LNCaP clone FGC (cell line): ENCODE measurements at regions not wholly inside any gene's neighbourhood (a gene's known extent, or its start where the extent isn't known, plus 50 kb on each side); places are given as distances from the start of the nearest gene placed in this dataset.
"Not testable (repeated sequence)": the region's sequence is repeated elsewhere in the genome, so short reads cannot be mapped to it uniquely, and the experiment has no call there.

ENCODE experiments used
- DNase-seq: peaks from one replicate; pipeline ENCODE4 v3.0.0-alpha.2; 2011; ENCODE audit warnings: low read depth
- H3K4me3 ChIP-seq: 2 replicates; pipeline ENCODE4 v1.5.1; 2011; ENCODE audit warnings: mild to moderate bottlenecking, low read depth, low read length, control low read depth
- TF ChIP-seq, protein P1 (sequence below): IDR thresholded peaks from 2 replicates; pipeline ENCODE4 v1.5.1; 2012; ENCODE audit warnings: mild to moderate bottlenecking; ENCODE audit not compliant: control insufficient read depth, insufficient read depth; ENCODE audit errors: extremely low read depth

DNA sequence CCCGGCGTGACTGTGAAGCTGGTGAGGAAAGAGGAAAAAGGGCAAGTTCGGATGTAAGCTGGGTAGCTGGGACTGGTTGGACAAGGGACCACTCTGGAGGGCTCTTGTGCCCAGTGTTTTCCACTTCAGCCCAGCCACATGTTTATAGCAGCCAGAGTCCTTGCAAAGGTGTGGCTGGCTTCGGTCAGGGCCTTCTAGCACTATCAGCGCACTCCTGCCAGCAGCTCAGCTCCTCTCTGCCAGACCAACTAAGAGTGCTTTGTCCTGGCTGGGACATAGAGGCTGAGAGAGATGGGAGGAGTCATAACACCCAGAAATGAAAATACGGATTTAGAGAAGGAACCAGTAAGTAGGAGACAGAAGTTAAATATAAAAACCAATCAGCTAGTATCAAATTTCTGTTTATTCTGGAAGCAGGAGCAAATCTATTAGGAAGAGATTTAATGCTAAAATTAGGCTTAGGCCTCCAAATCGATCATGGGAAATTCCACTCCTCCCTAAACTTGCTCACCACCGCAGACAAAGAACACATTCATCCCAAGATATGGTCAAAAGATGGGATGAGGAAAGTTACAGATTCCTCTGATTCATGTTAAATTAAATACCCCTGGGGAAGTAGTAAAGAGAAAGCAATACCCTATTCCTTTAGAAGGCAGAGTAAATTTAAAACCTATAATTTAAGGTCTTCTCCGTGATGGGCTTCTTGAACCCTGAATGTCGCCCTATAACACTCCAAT is 135.0 kb downstream of the RALA start:
- TF ChIP-seq, protein P1, sequence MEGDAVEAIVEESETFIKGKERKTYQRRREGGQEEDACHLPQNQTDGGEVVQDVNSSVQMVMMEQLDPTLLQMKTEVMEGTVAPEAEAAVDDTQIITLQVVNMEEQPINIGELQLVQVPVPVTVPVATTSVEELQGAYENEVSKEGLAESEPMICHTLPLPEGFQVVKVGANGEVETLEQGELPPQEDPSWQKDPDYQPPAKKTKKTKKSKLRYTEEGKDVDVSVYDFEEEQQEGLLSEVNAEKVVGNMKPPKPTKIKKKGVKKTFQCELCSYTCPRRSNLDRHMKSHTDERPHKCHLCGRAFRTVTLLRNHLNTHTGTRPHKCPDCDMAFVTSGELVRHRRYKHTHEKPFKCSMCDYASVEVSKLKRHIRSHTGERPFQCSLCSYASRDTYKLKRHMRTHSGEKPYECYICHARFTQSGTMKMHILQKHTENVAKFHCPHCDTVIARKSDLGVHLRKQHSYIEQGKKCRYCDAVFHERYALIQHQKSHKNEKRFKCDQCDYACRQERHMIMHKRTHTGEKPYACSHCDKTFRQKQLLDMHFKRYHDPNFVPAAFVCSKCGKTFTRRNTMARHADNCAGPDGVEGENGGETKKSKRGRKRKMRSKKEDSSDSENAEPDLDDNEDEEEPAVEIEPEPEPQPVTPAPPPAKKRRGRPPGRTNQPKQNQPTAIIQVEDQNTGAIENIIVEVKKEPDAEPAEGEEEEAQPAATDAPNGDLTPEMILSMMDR: no peak
- no peak overlapping the region for H3K4me3 ChIP-seq
- no peak for DNase-seq

DNA sequence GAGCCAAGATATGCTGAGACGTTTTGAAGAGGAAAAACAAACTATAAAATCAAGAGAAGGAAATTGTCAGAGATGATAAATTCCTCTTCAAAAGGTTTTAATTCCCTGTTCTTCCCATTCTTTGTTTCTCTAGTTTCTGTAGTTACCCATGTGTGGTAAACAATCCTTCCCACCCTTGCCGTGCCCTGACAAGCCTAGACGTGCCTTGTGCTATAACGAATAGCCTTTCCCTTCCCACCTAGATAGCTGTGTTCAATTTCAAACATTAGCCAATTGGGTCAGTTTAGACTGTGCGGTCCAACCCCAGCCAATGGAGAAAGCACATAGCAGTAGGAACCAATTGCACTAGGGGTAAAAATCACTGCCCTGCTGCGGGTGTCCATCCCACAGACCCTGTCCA is 138.1 kb downstream of the RALA start:
- TF ChIP-seq, protein P1: no peak
- DNase-seq: no peak

DNA sequence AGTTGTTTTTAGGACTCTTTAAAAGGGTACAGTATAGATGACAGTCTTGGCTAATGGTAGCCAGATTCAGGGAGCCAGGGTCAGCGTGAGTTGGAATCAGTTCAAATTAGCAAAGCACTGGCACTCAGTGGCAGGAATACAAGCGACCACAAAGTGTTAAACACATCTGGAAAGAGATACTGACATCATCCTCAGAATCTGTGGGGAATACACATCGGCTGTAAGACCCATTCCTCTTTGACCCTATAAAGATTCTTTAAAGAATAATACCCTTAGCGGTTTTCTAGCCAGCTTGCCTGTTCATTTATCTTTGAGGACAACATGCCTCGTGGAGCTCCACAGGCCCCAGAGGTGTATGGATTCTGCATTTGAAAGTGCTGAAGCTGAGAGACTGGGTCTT is 139.1 kb downstream of the RALA start:
- DNase-seq, H3K4me3 ChIP-seq: not testable (repeated sequence)

More for the DNA sequence above, 138.1 kb downstream of the RALA start:
- no peak overlapping the region for H3K4me3 ChIP-seq

- H3K4me3 ChIP-seq, DNase-seq: not testable (repeated sequence)
Observed at GRCh38 chr7:39762881-39763280, 139.5 kb downstream of the RALA start.

DNA sequence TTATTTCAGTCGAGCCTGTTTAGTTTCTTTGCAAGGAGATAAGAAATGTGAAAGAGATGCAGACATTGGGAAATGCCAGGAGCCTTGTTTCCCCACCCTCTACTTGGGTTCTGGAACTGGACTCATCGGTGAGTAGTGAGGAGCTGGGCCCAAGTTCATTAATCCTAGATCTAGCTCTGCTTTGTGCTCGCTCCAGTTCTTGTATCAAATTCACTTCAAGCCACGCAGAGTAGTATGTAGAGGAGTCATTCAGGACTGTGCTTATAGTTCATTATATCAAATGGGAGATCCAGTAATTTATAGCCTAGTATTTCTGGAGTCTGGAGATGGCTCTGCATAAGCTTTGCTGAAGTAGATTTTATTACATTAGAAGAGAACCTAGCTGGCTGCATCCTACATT is 142.5 kb downstream of the RALA start:
- DNase-seq, H3K4me3 ChIP-seq: not testable (repeated sequence)

DNA sequence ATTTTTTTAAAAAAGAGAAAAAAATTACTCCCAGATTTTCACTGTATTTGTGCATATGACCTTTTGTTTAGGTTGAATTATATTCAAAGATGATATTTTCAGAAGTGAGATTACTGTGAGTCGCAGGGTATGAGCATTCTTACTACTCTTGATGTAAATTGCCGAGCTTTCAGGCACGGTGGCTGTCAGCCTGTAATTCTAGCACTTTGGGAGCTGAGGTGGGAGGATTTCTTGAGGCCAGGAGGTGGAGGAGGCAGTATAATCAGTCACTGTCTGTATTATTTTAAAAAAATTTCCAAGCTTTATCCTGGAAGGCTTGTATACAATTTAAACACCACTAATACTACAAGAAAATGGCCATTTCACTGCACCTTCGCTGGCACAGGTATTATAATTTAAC is 145.1 kb downstream of the RALA start:
- not testable (repeated sequence) for DNase-seq, H3K4me3 ChIP-seq

DNA sequence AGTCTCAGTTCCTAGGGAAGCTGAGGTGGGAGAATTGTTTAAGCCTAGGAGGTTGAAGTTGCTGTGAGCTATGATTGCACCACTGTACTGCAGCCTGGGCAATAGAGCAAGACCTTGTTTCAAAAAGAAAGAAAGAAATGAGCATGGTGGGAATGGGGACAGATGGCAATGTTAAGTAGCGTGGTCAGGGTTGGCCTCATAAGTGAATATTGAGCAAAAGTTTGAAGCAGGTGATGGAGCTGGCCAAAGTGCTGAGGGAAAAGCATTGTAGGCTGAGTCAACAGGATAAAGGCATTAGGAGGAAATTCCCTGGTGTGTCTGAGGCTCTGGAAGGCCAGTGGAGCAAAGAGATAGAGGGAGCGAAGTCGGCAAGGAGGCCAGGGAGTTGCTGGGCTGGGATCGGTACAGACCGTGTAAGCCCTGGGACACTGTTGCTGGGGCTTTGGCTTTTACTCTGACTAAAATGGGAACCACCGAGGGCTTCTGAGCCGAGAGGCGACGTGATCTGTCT is 151.0 kb downstream of the RALA start:
- not testable (repeated sequence) for H3K4me3 ChIP-seq, DNase-seq

GRCh38 chr7:39781557-39781956 is 158.2 kb downstream of the RALA start:
- not testable (repeated sequence) for DNase-seq, H3K4me3 ChIP-seq

DNA sequence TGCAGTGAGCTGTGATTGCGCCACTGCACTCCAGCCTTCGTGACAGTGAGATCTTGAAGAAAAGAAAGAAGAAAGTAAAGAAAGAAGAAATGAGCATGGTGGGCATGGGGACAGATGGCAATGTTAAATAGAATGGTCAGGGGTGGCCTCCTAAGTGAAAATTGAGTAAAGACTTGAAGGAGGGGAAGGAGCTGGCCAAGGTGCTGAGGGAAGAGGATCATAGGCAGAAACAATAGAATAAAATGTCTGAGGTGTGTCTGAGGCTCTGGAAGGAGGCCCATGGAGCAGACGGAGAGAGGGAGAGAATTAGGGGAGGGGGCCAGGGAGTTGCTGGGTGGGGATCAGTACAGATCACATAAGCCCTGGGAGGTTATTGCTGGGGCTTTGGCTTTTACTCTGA is 163.1 kb downstream of the RALA start:
- not testable (repeated sequence) for H3K4me3 ChIP-seq, DNase-seq

- not testable (repeated sequence) for DNase-seq, H3K4me3 ChIP-seq
Observed at GRCh38 chr7:39791035-39791434, 159.0 kb upstream of the CDK13 start.

GRCh38 chr7:39791911-39792310 is 158.1 kb upstream of the CDK13 start:
- H3K4me3 ChIP-seq, DNase-seq: not testable (repeated sequence)

GRCh38 chr7:39793026-39793425 is 157.0 kb upstream of the CDK13 start:
- not testable (repeated sequence) for DNase-seq, H3K4me3 ChIP-seq

GRCh38 chr7:39793851-39794250 is 156.2 kb upstream of the CDK13 start:
- DNase-seq, H3K4me3 ChIP-seq: not testable (repeated sequence)

- DNase-seq, H3K4me3 ChIP-seq: not testable (repeated sequence)
Observed at GRCh38 chr7:39796947-39797346, 153.1 kb upstream of the CDK13 start.

DNA sequence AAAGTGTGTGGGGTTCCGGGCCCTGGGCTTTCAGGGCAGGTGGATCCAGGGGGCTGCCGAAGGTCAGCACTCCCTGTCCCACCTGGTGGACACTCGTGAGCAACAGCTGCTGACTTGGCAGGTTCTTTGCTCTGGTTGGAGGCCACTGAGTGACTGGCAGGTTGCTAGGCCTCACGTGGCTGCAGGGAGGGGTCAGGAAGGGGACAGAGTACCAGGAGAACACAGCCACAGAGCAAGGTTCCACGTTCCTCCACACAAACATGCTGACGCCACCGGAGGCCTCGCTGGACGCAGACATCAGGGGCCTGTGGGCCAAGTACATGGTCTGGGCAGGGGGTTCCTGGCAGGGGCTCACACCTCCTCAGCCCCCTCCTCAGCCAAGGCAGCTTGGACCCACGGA is 152.0 kb upstream of the CDK13 start:
- not testable (repeated sequence) for H3K4me3 ChIP-seq, DNase-seq
